ENCODE measurements at regions not wholly inside any gene's neighbourhood (a gene's known extent, or its start where the extent isn't known, plus 50 kb on each side); places are given as distances from the start of the nearest gene placed in this dataset.

DNA sequence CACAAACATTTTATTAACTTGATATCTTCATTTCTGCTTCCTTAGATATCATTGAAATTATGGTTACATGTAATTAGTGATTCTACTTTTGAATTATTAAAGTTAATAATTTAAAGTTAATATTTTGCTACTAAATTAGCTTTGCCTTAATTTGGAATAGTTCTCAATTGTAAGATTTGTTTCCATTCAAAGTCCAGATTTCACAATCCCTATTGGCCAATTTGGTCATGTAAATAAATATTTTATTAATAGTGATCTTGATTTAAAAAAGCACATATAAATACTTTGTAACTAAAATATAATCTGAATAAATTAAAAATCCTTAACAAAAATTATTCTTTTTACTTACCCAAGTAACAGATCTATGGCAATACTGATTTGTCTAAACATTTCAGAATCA lies 1558.6 kb downstream of the NCAM2 start:
- no peak for DNase-seq (ENCODE audit: extremely low spot score)
- ChIA-PET CTCF (no interaction called here), POLR2A (no interaction called here)
- TF ChIP-seq, protein P1, sequence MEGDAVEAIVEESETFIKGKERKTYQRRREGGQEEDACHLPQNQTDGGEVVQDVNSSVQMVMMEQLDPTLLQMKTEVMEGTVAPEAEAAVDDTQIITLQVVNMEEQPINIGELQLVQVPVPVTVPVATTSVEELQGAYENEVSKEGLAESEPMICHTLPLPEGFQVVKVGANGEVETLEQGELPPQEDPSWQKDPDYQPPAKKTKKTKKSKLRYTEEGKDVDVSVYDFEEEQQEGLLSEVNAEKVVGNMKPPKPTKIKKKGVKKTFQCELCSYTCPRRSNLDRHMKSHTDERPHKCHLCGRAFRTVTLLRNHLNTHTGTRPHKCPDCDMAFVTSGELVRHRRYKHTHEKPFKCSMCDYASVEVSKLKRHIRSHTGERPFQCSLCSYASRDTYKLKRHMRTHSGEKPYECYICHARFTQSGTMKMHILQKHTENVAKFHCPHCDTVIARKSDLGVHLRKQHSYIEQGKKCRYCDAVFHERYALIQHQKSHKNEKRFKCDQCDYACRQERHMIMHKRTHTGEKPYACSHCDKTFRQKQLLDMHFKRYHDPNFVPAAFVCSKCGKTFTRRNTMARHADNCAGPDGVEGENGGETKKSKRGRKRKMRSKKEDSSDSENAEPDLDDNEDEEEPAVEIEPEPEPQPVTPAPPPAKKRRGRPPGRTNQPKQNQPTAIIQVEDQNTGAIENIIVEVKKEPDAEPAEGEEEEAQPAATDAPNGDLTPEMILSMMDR (IDR thresholded peaks at IDR 0.05; ENCODE audit: control extremely low read depth, extremely low read depth, low read depth, missing control alignments), result no peak

DNA sequence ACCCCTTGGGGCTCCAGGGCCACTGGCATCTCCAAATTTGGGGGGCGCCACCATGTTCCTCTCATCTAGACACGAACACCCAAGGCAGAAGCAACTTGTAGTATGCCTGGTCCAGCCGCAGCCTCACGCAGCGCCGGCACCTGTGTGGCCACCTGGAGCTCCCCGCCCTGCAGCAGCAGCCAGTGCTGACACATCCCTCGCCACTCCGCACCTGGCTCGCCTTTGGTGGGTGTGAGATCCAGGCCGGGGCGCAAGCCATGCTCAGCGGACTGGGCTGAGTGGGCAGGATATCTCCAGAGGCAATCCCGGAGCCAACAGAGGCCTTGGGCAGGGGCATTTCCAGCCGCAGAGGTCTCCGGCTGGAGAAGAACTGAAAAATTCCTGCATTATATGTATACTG lies 1563.7 kb downstream of the NCAM2 start:
- no peak for DNase-seq (ENCODE audit: extremely low spot score)
- ChIA-PET POLR2A (no interaction called here), CTCF (no interaction called here)
- TF ChIP-seq, protein P1 (IDR thresholded peaks at IDR 0.05; ENCODE audit: control extremely low read depth, extremely low read depth, low read depth, missing control alignments), result no peak

DNA sequence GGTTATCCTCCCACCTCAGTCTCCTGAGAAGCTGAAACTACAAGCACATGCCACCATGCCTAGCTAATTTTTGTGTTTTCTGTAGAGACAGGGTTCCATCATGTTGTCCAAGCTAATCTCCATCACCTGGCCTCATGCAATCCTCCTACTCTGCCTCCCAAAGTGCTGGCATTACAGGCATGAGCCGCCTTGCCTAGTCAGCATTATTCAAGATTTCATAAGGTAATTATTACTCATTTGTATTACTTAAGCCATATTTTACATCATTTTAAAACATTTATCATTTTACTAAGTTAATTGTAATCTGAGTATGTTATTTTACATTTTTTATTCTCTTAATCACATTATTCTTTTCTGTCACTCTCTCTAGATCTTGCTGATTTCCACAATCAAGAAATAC lies 1575.6 kb downstream of the NCAM2 start:
- ChIA-PET POLR2A (no interaction called here), CTCF (no interaction called here)
- no peak for DNase-seq (ENCODE audit: extremely low spot score)
- TF ChIP-seq, protein P1 (IDR thresholded peaks at IDR 0.05; ENCODE audit: control extremely low read depth, extremely low read depth, low read depth, missing control alignments), result no peak

DNA sequence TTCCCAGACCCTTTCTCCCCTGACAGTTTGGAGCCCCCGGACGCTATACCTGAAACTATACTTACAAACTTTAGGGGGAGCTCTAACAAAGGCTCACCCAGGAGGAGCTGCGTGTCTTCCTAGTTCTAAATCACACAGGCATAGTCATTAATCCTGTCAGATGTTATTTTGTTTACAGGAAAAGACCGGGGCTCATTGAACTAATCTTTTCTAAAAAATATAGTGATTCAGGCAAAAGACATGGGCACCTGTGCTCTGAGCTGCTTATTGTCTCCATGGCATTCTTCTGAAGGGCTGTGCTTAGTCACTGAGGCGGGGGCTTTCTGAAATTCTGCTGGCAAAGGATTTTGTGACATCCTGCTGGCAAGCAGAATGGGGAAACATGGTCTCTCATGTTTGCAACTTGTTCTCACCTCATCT lies 1577.0 kb downstream of the NCAM2 start:
- POLR2A ChIA-PET, result no interaction called here
- TF ChIP-seq, protein P1 (IDR thresholded peaks at IDR 0.05; ENCODE audit: control extremely low read depth, extremely low read depth, low read depth, missing control alignments), result no peak
- CTCF ChIA-PET, result no interaction called here
- no peak for DNase-seq (ENCODE audit: extremely low spot score)

DNA sequence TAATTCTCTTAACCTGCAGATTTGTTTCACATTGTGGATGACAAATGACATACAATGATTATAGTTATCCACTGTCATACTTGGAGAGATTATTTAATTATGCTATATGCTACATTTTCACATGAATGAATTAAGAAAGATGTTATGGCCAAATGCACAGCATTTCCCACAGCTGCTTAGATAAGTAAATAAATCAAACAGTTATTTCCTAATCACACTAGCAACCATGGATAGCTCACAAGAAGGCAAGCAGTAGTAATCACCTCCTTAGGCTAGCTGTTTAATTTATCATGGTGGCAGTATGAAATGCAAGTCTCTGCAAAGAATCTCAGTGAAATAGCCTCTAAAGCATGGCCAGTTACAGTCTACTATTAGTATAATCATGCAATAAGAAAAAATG lies 1581.5 kb downstream of the NCAM2 start:
- ChIA-PET CTCF (interaction anchor here (0.7 kb wide), 1 partner anchor 32 kb away, joined by 3 read pairs; no protein-coding TSS in a partner anchor), POLR2A (no interaction called here)
- no peak for DNase-seq (ENCODE audit: extremely low spot score)
- TF ChIP-seq, protein P1 (IDR thresholded peaks at IDR 0.05; ENCODE audit: control extremely low read depth, extremely low read depth, low read depth, missing control alignments), result no peak

DNA sequence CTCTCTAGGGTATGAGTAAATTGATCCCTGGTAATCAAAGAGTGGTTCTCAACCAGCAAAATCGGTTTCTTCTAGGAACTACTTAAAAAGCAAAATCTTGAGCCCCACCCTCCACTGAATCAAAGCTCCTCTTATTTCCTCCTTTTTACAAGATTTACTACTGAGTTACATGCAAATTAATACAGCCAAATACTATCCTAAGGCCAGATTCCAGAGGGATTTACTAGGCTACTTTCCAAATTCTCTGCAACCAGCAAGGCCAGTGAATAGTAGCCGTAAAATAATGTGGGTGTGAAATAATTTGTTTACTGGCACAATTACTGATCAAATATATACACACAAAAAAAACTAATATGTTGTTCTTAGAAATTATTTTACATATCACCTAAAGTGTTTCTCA lies 1583.8 kb downstream of the NCAM2 start:
- TF ChIP-seq, protein P1 (IDR thresholded peaks at IDR 0.05; ENCODE audit: control extremely low read depth, extremely low read depth, low read depth, missing control alignments), result no peak
- no peak for DNase-seq (ENCODE audit: extremely low spot score)
- ChIA-PET CTCF (no interaction called here), POLR2A (no interaction called here)

DNA sequence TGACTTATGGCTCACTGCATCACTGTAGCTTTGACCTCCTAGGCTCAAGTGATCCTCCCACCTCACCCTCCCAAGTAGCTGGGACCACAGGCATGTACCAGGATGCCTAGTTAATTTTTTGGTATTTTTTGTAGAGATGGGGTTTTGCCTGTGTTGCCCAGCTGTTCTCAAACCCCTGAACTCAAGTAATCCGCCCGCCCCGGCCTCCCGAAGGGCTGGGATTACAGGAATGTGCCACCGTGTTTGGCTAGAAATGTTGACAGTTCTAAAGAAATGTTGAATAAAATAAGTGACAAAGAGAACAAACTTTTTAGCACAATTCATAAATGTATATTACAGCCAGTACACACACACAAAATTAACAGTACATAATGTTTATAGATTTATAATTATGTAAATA lies 1586.1 kb downstream of the NCAM2 start:
- TF ChIP-seq, protein P1 (IDR thresholded peaks at IDR 0.05; ENCODE audit: control extremely low read depth, extremely low read depth, low read depth, missing control alignments), result no peak
- ChIA-PET POLR2A (no interaction called here), CTCF (interaction anchor here (0.6 kb wide), 1 partner anchor 157 kb away, joined by 3 read pairs; no protein-coding TSS in a partner anchor)
- DNase-seq (ENCODE audit: extremely low spot score), result no peak
